ENCODE measurements at regions not wholly inside any gene's neighbourhood (a gene's known extent, or its start where the extent isn't known, plus 50 kb on each side); places are given as distances from the start of the nearest gene placed in this dataset.

DNA sequence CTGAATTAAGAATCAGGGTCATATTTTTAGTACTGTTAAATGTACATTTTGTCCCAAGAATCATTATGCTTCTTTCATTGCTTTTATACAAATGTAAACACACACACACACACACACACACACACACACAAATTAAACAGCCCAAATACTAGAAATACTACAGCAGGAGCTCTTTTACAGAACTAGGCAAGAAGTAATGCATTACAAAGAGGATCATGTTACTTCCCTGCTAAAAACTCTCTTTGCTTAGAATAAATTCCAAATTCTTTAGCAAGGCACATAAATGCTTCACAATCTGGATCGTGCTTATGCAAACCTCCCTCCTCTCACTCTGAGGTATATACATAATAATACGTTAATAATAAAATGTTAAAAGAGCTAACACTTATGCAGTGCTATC, 720.4 kb upstream of the ADGRL4 start:
- TF ChIP-seq, protein P1, sequence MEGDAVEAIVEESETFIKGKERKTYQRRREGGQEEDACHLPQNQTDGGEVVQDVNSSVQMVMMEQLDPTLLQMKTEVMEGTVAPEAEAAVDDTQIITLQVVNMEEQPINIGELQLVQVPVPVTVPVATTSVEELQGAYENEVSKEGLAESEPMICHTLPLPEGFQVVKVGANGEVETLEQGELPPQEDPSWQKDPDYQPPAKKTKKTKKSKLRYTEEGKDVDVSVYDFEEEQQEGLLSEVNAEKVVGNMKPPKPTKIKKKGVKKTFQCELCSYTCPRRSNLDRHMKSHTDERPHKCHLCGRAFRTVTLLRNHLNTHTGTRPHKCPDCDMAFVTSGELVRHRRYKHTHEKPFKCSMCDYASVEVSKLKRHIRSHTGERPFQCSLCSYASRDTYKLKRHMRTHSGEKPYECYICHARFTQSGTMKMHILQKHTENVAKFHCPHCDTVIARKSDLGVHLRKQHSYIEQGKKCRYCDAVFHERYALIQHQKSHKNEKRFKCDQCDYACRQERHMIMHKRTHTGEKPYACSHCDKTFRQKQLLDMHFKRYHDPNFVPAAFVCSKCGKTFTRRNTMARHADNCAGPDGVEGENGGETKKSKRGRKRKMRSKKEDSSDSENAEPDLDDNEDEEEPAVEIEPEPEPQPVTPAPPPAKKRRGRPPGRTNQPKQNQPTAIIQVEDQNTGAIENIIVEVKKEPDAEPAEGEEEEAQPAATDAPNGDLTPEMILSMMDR (IDR thresholded peaks at IDR 0.05), result no peak
- TF ChIP-seq POLR2A (IDR thresholded peaks at IDR 0.05), result no peak

All from right lobe of liver (tissue), 4 donors.